GM19455 (cell line): ENCODE measurements at regions not wholly inside any gene's neighbourhood (a gene's known extent, or its start where the extent isn't known, plus 50 kb on each side); places are given as distances from the start of the nearest gene placed in this dataset.

Source experiments
- ATAC-seq: cut with Tn5 transposase; IDR thresholded peaks from one replicate; pipeline ENCODE4 v1.9.1; 2021; ENCODE audit not compliant: unreplicated experiment

GRCh38 chr5:106172681-106173532 lies 1497.8 kb downstream of the EFNA5 start:
- ATAC-seq: no peak

DNA sequence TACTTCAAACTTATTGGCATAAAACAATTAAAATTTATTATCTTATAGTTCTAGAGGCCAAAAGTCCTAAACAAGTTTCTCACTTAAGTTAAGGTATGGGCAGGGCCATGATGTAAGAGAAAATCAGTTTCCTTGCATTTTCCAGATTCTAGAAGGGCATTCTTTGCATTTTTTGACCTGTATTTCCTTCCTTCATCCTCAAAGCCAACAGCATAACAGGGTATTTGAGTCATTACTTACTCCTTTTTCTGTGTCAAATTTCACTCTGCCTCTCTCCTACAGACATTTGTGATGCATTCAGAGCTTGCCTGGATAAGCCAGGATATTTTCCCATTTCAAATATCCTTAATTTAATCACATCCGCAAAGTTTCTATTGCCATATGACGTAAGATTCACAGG lies 1499.0 kb downstream of the EFNA5 start:
- no peak for ATAC-seq

- ATAC-seq: no peak
Measured at GRCh38 chr5:106171132-106171531, 1499.6 kb downstream of the EFNA5 start.

GRCh38 chr5:106167766-106168165 lies 1503.0 kb downstream of the EFNA5 start:
- ATAC-seq: no peak

DNA sequence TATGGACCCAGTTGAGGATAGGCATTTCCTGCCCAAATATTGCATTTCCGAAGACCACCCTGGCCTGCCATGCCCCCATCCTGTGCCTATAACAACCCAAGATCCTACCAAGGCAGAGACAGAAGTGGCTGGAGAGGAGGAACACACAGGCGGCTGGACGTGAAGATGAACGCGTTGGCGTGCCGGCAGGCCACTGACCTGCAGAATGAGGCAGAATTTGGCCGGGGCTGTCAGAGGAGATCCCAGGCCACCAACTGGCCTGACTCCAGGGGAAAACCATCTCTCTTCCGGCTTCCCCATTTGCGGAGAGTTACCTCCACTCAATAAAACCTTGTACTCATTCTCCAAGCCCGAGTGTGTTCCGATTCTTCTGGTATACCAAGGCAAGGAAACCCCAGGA lies 1507.5 kb downstream of the EFNA5 start:
- ATAC-seq: no peak

DNA sequence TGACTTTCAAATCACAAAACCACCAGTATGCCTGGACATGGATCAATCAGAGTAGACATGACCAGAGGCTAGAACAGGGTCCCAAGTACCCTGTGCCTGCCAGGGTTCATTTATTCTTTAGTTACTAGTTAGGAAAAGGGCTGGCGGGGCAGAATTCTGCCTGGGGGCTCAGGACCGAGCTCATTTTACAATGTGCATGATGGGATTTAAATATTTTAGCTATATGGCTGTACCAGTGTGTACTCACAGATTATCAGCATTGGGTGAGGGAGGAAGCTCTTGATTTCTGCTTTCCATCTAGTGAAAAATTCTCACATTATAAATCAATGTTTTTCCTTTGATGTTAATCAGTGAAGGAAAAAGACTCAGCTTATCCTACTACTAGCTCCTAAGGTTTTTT lies 1511.1 kb downstream of the EFNA5 start:
- ATAC-seq: no peak

DNA sequence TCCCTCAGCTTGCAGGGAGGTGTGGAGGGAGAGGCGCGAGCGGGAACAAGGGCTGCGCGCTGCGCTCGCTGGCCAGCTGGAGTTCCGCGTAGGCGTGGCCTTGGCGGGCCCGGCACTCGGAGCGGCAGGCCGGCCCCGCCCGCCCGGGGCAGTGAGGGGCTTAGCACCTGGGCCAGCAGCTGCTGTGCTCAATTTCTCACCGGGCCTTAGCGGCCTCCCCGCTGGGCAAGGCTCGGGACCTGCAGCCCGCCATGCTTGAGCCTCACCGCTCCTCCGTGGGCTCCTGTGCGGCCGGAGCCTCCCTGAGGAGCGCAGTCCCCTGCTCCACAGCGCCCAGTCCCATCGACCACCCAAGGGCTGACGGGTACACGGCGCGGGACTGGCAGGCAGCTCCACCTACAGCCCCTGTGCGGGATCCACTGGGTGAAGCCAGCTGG lies 1516.4 kb downstream of the EFNA5 start:
- ATAC-seq: no peak

GRCh38 chr5:106152569-106152968 lies 1518.2 kb downstream of the EFNA5 start:
- ATAC-seq: no peak

GRCh38 chr5:106142116-106142515 lies 1528.6 kb downstream of the EFNA5 start:
- no peak for ATAC-seq

DNA sequence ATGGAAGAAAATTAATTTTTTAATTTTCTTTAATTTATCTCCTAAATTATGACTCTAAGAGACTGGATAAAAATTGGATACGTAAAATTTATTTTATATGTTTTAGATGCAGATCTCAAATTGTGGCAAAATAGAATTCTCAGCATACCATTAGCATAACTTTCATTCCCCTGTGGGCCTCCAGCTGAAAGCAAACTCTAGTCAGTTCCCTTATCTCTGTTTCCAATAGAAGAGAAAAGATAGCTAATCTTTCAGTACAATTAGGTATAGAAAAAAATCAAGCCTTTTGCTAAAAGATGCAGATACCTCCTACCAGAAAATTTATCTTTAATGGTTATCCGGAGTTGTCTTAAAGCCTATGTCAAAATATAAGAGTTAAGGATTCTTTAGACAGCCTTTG lies 1530.6 kb downstream of the EFNA5 start:
- ATAC-seq: no peak

- no peak for ATAC-seq
Measured at GRCh38 chr5:106136061-106136460, 1534.7 kb downstream of the EFNA5 start.

- no peak for ATAC-seq
Measured at GRCh38 chr5:106135473-106135872, 1535.3 kb downstream of the EFNA5 start.

DNA sequence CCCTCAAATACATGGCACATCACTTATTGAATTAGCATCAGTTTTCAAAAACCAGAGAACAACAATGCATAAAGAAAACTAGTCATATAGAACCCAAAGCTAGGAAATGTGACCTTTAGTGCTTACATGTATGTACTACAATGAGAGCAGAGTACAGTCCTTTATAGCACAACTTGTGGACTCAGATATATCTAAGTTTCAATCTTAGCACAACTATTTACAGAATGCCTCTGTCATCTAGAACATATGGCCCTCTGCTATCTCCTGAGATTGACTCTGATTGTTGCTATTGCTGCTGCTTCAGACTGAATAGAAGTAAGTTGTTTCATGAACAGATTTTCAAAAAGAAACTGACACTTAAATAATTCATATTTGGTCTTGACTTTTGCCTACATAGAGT lies 1536.2 kb downstream of the EFNA5 start:
- no peak for ATAC-seq

DNA sequence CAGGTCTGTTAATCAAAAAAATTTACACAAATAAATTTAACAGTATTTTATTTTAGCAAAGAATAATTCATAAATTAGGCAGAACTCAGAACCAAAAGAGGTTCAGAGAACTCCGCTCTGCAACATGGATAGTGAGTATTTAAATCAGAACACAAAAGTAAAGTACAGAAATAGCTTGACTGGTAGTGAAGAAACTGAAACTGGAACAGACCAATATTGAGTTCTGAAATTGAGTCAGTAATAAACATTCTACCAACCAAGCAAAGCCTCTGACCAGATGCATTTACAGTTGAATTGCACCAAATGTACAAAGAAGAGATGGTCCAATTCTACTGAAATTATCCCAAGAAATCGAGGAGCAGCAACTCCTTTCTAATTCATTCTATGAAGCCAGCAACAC lies 1542.8 kb downstream of the EFNA5 start:
- peak; percentile 91 for ATAC-seq

DNA sequence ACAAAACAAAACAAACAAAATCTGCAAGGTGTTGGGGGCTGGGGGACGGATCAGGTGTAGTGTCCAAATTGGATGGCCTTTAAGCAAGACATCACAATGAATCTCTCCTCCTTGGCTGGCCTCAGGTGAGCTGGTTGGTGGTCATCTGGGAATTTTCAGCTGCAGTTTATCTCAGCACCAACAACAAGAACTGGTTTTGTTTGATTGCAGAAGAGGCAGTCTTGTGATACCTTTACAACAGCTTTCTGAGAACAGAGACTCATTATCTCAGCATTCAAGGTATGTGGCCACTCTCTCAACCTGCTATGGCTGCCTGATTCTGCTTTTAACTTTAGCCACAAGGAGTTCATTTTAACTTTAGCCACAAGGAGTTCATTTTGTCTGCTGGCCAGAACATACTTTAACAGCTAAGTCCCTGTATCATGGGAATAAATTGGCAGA lies 1543.4 kb downstream of the EFNA5 start:
- ATAC-seq: peak; percentile 74

GRCh38 chr5:106121972-106122605 lies 1548.6 kb downstream of the EFNA5 start:
- peak; percentile 78 for ATAC-seq

GRCh38 chr5:106116682-106117081 lies 1554.1 kb downstream of the EFNA5 start:
- ATAC-seq: no peak

- no peak for ATAC-seq
Measured at GRCh38 chr5:106113922-106114321, 1556.8 kb downstream of the EFNA5 start.

- no peak for ATAC-seq
Measured at GRCh38 chr5:106106384-106106783, 1564.4 kb downstream of the EFNA5 start.

- no peak for ATAC-seq
Measured at GRCh38 chr5:106097340-106097739, 1573.4 kb downstream of the EFNA5 start.

DNA sequence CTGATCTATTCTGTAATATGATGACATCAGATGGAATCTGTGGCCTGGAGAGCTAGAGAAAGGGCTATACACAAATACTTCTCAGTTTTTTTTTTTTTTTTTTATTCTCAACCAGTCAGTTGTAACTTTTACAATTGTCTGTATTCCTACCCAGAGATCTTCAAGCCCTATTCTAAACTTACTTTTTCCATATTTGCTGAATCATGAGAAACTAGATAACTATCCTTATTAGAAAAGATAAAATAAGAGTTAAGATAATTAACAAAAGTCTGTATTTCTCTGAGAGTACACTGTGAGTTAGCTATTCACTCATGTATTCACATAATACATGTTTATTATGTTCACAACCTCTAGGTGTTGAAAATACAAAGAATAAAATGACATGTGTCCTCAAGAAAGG lies 1575.9 kb downstream of the EFNA5 start:
- ATAC-seq: no peak

GRCh38 chr5:106094204-106094607 lies 1576.5 kb downstream of the EFNA5 start:
- no peak for ATAC-seq
